C4-2B (cell line): ENCODE measurements at regions not wholly inside any gene's neighbourhood (a gene's known extent, or its start where the extent isn't known, plus 50 kb on each side); places are given as distances from the start of the nearest gene placed in this dataset.

Experiments used
- ZFX ChIP-seq: fragments of 450-650 bp; IDR thresholded peaks from 2 replicates; pipeline ENCODE4 v1.6.1; 2017
- TF ChIP-seq, protein P1 (sequence below): fragments of 450-650 bp; conservative IDR thresholded peaks from 2 replicates; pipeline ENCODE4 v1.5.1; 2017; ENCODE audit warnings: mild to moderate bottlenecking

DNA sequence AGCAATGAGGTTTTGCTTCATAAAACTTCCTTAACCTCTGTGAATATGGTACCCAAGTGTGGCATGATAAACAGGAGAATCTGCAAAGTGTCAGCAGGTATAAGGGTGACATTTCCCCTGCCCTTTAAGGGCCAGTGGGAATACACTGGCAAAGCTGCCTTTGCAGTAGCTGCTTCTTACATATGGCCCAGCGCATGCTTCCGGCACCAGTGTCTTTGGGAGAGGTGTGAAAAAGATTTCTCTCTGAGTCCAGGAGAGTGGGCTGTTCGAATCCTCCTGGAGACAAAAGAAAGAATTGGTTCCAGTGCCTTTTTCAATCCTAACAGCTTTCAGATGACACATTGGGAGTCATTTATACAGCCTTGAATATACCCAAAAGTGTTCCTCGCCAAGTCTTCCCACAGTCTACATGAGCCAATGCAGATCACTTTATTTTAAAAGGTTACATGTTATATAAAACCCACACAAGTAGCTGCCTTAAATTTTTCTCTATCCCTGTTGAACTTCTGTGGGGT lies 437.7 kb downstream of the PRKD1 start:
- TF ChIP-seq, protein P1, sequence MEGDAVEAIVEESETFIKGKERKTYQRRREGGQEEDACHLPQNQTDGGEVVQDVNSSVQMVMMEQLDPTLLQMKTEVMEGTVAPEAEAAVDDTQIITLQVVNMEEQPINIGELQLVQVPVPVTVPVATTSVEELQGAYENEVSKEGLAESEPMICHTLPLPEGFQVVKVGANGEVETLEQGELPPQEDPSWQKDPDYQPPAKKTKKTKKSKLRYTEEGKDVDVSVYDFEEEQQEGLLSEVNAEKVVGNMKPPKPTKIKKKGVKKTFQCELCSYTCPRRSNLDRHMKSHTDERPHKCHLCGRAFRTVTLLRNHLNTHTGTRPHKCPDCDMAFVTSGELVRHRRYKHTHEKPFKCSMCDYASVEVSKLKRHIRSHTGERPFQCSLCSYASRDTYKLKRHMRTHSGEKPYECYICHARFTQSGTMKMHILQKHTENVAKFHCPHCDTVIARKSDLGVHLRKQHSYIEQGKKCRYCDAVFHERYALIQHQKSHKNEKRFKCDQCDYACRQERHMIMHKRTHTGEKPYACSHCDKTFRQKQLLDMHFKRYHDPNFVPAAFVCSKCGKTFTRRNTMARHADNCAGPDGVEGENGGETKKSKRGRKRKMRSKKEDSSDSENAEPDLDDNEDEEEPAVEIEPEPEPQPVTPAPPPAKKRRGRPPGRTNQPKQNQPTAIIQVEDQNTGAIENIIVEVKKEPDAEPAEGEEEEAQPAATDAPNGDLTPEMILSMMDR = no peak
- TF ChIP-seq ZFX = no peak
